AG04449 (cell line): ENCODE measurements at regions not wholly inside any gene's neighbourhood (a gene's known extent, or its start where the extent isn't known, plus 50 kb on each side); places are given as distances from the start of the nearest gene placed in this dataset.

ENCODE experiments used
- CTCF ChIA-PET: fragments of 350-600 bp; formaldehyde crosslinking; extraction: SDS; loops from one replicate; lab custom pipeline; 2021; ENCODE audit warnings: antibody characterized with exemption; lab: Yijun Ruan, JAX
- POLR2A ChIA-PET: fragments of 400-600, 350-600 bp; formaldehyde crosslinking; extraction: SDS; loops from one replicate; lab custom pipeline; 2020; ENCODE audit warnings: antibody characterized with exemption, inconsistent platforms; lab: Yijun Ruan, JAX
- DNase-seq: peaks from one replicate; pipeline ENCODE4 v3.0.0-alpha.2; 2010; ENCODE audit warnings: low read depth, low spot score
- H3K4me3 ChIP-seq: 2 replicates; pipeline ENCODE4 v1.5.1; 2011; ENCODE audit warnings: low read depth, mild to moderate bottlenecking, control low read depth, low read length
- TF ChIP-seq, protein P1 (sequence below): IDR thresholded peaks from one replicate; pipeline ENCODE4 v1.5.1; 2011; ENCODE audit warnings: mild to moderate bottlenecking, moderate library complexity, low read length, control low read depth, inconsistent platforms; ENCODE audit not compliant: insufficient read depth; ENCODE audit errors: missing control alignments

DNA sequence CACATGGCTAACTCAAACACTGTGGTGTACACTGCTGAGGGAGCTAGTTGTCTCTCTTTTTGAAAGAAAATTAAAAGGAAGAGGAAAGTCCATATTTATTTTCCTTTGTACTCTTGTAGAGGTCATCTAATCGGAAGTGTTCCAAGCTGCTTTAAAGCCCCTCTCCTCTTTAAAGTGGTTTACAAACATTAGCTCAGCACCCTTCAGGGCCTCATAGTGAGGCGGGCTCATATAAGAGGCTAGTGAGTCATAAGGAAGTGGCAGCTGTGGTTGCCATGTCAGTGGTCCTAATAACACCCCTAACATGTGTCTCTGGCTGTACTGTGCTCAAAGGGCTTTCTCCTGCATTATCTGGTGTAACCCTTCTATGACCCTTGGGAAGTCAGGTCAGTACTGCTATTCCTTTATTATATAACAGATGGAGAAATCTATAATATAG lies 104.4 kb upstream of the SERBP1 start:
- no peak for DNase-seq
- CTCF ChIA-PET = interaction anchor here (0.6 to 25.3 kb wide), 52 partner anchors 9 to 569 kb away, joined by 3 to 653 read pairs (median 6); no protein-coding TSS in a partner anchor
- H3K4me3 ChIP-seq = no peak overlapping the region
- TF ChIP-seq, protein P1, sequence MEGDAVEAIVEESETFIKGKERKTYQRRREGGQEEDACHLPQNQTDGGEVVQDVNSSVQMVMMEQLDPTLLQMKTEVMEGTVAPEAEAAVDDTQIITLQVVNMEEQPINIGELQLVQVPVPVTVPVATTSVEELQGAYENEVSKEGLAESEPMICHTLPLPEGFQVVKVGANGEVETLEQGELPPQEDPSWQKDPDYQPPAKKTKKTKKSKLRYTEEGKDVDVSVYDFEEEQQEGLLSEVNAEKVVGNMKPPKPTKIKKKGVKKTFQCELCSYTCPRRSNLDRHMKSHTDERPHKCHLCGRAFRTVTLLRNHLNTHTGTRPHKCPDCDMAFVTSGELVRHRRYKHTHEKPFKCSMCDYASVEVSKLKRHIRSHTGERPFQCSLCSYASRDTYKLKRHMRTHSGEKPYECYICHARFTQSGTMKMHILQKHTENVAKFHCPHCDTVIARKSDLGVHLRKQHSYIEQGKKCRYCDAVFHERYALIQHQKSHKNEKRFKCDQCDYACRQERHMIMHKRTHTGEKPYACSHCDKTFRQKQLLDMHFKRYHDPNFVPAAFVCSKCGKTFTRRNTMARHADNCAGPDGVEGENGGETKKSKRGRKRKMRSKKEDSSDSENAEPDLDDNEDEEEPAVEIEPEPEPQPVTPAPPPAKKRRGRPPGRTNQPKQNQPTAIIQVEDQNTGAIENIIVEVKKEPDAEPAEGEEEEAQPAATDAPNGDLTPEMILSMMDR = no peak
- POLR2A ChIA-PET = interaction anchor here (0.7 to 3.3 kb wide), 3 partner anchors 151 to 158 kb away, joined by 3 to 28 read pairs (median 7); partner anchors contain the start of gene GADD45A

DNA sequence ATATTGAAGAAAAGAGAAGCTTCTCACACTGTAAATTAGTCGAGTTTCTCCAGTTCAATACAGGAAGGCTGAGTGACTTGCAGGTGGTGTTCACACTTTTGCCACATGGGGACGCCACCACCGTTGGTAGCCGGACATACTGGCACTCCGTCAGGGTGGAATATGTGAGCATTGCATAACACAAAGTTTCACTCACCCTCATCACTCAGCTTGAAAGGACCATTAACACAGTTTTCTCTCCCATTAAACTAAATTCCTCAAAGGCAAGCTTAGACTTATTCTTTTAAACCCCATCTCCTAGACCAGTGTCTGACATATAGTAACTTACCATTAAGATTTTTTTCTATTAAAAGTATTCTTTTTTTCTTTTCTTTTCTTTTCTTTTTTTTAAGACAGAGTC lies 105.3 kb upstream of the SERBP1 start:
- H3K4me3 ChIP-seq = no peak overlapping the region
- TF ChIP-seq, protein P1 = peak; percentile 95
- peak; percentile 49 for DNase-seq
- ChIA-PET POLR2A (interaction anchor here (1.0 to 3.3 kb wide), 3 partner anchors 150 to 155 kb away, joined by 3 to 28 read pairs (median 7); partner anchors contain the start of gene GADD45A), CTCF (interaction anchor here (0.6 to 25.3 kb wide), 63 partner anchors 9 to 573 kb away, joined by 3 to 653 read pairs (median 5); no protein-coding TSS in a partner anchor)

GRCh38 chr1:67536957-67537666 lies 106.9 kb upstream of the SERBP1 start:
- ChIA-PET CTCF (interaction anchor here (0.9 to 25.3 kb wide), 20 partner anchors 7 to 571 kb away, joined by 3 to 653 read pairs (median 10); partner anchors contain the start of gene GADD45A), POLR2A (interaction anchor here (3.3 kb wide), 1 partner anchor 149 kb away, joined by 28 read pairs; the partner anchor contains the start of gene GADD45A)
- H3K4me3 ChIP-seq = no peak overlapping the region
- DNase-seq = no peak
- TF ChIP-seq, protein P1 = no peak

- no peak for DNase-seq
- no peak overlapping the region for H3K4me3 ChIP-seq
- CTCF ChIA-PET = interaction anchor here (1.1 to 25.3 kb wide), 11 partner anchors 12 to 313 kb away, joined by 4 to 653 read pairs (median 6); partner anchors contain the start of gene GADD45A
- POLR2A ChIA-PET = no interaction called here
- TF ChIP-seq, protein P1 = no peak
Observed at GRCh38 chr1:67537667-67538018, 107.4 kb upstream of the SERBP1 start.

DNA sequence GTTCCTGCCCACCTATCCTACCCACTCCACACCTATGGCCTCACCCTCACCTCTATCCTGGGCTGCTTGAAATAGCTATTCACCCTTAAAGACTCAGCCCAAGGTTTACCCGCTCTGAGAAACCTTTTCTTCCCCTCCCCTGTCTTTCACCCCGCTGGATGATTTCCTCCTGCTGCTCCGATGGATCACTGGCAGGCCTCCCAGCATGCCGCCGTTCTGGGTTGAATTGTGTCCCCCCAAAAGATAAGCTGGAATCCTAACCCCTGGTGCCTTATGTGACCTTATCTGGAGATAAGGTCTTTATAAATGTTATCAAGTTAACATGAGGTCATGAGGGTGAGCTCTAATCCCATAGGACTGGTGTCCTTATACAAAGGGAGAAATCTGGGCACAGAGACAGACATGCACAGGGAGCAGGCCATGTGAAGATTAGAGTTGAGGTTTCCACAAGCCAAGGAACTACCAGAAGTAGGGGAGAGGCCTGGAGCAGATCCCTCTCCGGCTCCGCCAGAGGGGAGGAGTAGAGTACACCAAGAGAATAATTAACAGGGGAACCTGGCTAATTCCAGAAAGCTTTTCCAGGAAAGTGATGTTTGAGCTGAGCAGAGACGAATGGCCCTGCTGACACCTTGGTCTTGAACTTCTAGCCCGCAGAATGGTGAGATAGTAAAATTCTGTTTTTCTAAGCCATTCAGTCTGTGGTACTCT lies 110.0 kb upstream of the SERBP1 start:
- TF ChIP-seq, protein P1 = no peak
- no peak for DNase-seq
- H3K4me3 ChIP-seq = no peak overlapping the region
- CTCF ChIA-PET = interaction anchor here (1.1 to 25.3 kb wide), 12 partner anchors 8 to 316 kb away, joined by 3 to 653 read pairs (median 4); no protein-coding TSS in a partner anchor
- POLR2A ChIA-PET = interaction anchor here (1.7 to 1.9 kb wide), 2 partner anchors 145 to 146 kb away, joined by 5 to 7 read pairs; partner anchors contain the start of gene GADD45A

GRCh38 chr1:67540733-67541125 lies 110.5 kb upstream of the SERBP1 start:
- DNase-seq = no peak
- ChIA-PET POLR2A (interaction anchor here (1.7 to 1.9 kb wide), 2 partner anchors 144 to 146 kb away, joined by 5 to 7 read pairs; partner anchors contain the start of gene GADD45A), CTCF (interaction anchor here (0.9 to 25.3 kb wide), 11 partner anchors 8 to 315 kb away, joined by 3 to 653 read pairs (median 4); no protein-coding TSS in a partner anchor)
- H3K4me3 ChIP-seq = no peak overlapping the region
- TF ChIP-seq, protein P1 = no peak
